ENCODE measurements at regions not wholly inside any gene's neighbourhood (a gene's known extent, or its start where the extent isn't known, plus 50 kb on each side); places are given as distances from the start of the nearest gene placed in this dataset.

DNA sequence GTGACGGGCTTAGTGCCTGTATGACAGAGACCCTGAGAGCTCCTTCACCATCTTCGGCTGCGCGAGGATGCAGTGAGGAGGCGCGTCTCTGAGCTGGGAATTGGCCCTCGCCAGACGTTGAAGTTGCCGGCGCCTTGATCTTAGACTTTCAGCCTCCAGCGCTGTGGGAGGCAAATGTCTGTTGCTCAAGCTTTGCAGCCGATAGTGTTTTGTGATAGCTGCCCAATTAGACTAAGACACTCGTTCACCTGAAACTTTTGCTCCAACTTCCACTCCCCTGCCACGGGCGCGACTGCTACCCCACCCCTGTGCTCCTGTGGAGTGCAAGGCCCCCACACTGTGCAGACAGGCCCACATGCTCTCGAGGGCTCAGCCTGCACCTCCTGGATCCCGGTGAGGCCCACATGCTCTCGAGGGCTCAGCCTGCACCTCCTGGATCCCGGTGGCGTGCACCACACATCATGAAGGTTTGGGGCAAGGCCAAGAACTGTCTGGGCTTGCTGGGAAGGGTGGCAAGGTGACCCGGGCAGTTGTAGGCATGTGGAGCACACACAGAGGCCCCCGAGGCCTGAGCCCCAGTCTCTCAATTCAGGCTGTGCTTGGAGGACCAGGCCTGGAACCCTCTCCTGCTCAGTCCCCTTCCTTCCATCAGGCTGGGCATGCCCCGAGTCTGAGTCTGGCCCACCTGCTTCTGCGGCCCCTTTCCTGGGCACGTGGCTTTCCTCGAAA, 324.6 kb downstream of the TMEM121 start:
- H3K27me3 Mint-ChIP-seq = no peaks in the 10 kb centered on the region
- ChIA-PET CTCF (no interaction called here), POLR2A (interaction anchor here (1.2 kb wide), 1 partner anchor 24 kb away, joined by 4 read pairs; no protein-coding TSS in a partner anchor)
- DNase-seq = no peak
- peaks cover 17% of the 10 kb centered on the region for H3K36me3 Mint-ChIP-seq (ENCODE audit: low read depth)
- H3K9me3 Mint-ChIP-seq = no peaks in the 10 kb centered on the region
- H3K4me1 Mint-ChIP-seq = peaks cover 12% of the 10 kb centered on the region
- no peak overlapping the region for H3K27ac Mint-ChIP-seq
- no peak overlapping the region for H3K4me3 Mint-ChIP-seq

DNA sequence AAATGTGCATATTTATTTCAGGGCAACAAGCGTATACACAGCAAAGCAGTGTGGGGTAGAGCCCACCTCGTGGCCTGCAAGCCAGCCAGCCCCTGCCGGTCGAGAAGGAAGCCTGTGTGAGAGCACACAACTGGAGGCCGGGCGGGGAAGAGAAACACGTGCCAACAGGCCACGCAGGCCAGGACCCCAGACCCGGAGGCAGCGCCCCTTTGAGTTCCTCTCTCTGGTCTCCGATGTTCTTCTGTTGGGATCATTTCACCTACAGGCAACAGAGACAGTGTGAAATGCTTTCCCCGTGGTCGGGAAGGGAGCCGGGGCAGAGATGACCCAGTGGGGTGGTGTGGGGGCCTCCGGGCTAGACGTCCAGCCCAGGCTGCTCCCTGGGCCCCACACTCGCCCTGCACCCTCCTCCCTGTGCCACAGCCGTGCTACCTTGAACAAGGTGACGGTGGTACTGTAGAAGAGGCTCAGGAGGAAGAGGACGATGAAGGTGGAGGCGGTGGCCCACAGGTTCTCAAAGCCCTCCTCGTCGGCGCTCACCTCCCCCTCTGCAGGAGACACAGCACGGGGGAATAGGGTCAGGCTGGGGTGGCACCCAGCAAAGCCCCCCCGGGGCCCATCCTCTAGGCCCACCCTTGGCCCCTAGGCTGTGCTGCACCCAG, 325.5 kb downstream of the TMEM121 start:
- ChIA-PET CTCF (no interaction called here), POLR2A (interaction anchor here (1.1 kb wide), 1 partner anchor 10 kb away, joined by 5 read pairs; no protein-coding TSS in a partner anchor)
- no peak overlapping the region for H3K27ac Mint-ChIP-seq
- H3K36me3 Mint-ChIP-seq (ENCODE audit: low read depth) = peaks cover 17% of the 10 kb centered on the region
- no peaks in the 10 kb centered on the region for H3K9me3 Mint-ChIP-seq
- no peaks in the 10 kb centered on the region for H3K27me3 Mint-ChIP-seq
- H3K4me1 Mint-ChIP-seq = peaks cover 18% of the 10 kb centered on the region
- H3K4me3 Mint-ChIP-seq = no peak overlapping the region
- DNase-seq = peak; percentile 14

DNA sequence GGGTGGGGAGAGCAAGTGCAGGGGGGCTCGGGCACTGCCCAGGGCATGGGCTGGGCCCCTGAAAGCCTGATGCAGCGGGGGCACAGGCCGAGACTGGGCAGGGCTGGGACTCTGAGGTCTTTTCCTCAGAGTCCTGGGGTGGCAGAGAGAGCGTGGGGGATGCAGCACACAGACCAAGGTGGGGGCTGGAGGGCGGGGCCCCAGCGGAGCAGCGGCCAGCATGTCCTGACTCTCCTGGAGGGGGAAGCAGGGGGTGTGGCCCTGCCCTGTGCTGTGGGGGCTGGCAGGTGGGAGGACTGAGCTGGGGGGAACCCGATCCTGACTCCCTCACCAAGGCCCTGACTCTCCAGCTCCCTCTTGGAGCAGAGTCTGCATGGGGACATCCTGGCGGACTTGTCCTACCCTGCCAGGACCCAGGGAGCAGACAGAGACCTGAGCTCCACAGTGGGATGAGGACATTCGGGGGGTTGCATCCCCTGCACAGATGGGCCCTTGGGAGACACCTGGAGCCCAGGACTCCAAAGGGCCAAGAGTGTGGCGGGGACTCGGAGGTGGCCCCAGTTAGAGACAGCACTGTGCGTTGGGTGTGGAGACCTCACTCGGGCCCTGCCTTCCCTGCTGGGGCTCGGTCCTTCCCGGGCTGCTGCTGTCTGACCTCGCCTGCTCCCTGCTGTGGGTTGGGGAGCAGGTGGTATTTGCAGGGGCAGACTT, 326.1 kb downstream of the TMEM121 start:
- CTCF ChIA-PET = interaction anchor here (0.5 kb wide), 1 partner anchor 363 kb away, joined by 3 read pairs; no protein-coding TSS in a partner anchor
- H3K27ac Mint-ChIP-seq = no peak overlapping the region
- H3K4me3 Mint-ChIP-seq = no peak overlapping the region
- H3K4me1 Mint-ChIP-seq = peaks cover 24% of the 10 kb centered on the region
- no peak for DNase-seq
- no peaks in the 10 kb centered on the region for H3K27me3 Mint-ChIP-seq
- no peaks in the 10 kb centered on the region for H3K9me3 Mint-ChIP-seq
- peaks cover 17% of the 10 kb centered on the region for H3K36me3 Mint-ChIP-seq (ENCODE audit: low read depth)
- POLR2A ChIA-PET = interaction anchor here (1.1 kb wide), 1 partner anchor 9 kb away, joined by 5 read pairs; no protein-coding TSS in a partner anchor

DNA sequence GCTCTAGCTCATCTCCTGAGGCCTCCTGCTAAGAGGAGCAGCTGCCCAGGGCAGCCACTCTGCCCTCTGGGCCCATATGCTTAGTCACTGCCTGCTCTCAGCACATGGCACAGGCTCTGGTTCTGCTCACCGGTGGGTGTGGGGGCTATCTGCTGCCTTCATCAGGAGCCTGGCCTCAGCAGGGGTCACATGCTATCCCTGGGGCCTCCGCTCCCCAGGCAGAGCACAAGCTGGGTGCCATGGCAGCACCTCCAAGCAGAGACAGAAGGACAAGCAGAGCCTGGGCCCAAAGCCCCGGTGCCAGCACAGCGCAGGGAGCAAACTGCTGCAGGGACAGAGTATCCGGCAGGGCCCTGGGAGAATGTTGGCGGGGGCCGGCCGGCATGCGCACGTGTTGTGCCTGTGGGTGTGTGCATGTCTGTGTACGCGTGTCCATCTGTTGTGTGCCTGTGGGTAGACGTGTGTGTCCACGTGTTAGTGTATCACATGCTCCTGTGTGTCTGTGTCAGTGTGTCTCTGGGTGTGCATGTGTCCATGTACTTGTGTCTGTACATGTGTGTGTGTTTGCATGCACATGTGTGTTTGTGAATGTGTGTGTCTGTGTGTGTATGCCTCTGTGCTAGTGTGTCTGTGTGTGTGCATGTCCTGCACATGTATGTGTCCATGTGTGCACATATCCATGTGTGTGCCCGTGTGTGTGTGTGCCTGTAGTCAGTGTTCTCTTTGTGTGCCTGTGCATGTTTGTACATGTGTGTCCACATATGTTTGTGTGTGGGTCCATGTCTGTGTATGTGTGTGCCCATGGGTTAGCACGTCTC, 326.9 kb downstream of the TMEM121 start:
- Mint-ChIP-seq H3K27ac (peak overlapping the region; percentile 18), H3K4me1 (peaks cover 31% of the 10 kb centered on the region), H3K27me3 (no peaks in the 10 kb centered on the region), H3K9me3 (no peaks in the 10 kb centered on the region), H3K4me3 (no peak overlapping the region), H3K36me3 (ENCODE audit: low read depth) (peaks cover 17% of the 10 kb centered on the region)
- no peak for DNase-seq
- CTCF ChIA-PET = interaction anchor here (0.5 kb wide), 1 partner anchor 364 kb away, joined by 3 read pairs; no protein-coding TSS in a partner anchor
- POLR2A ChIA-PET = interaction anchor here (1.1 kb wide), 1 partner anchor 9 kb away, joined by 5 read pairs; no protein-coding TSS in a partner anchor

DNA sequence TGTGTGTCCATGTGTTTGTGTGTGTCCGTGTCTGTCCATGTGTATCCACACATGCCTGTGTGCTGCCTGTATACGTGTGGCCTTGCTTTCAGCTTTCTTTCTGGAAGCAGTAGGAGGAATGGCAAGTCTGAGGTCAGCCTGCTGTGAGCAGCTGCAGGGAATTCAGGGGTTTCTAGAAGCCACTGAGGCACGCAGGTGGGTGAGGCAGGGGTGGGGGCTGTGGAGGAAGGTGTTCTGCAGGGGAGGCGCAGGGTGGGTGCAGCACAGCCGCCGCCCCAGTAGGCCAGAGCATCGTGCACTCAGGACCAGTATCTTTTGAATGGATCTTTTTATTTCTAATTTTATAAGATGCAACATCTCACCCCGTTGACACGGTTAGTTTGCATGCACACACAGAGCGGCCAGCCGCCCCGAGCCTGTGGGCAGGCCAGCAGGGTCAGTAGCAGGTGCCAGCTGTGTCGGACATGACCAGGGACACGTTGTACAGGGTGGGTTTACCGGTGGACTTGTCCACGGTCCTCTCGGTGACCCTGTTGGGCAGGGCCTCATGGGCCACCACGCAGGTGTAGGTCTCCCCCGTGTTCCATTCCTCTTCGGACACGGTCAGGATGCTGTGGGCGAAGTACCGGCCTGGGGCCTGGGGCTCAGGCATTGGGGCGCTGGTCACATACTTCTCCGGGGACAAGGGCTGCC, 327.7 kb downstream of the TMEM121 start:
- H3K4me1 Mint-ChIP-seq = peaks cover 39% of the 10 kb centered on the region
- H3K27me3 Mint-ChIP-seq = no peaks in the 10 kb centered on the region
- no peak overlapping the region for H3K4me3 Mint-ChIP-seq
- ChIA-PET POLR2A (no interaction called here), CTCF (no interaction called here)
- H3K27ac Mint-ChIP-seq = peak overlapping the region; percentile 32
- peaks cover 21% of the 10 kb centered on the region for H3K36me3 Mint-ChIP-seq (ENCODE audit: low read depth)
- H3K9me3 Mint-ChIP-seq = no peaks in the 10 kb centered on the region
- no peak for DNase-seq

DNA sequence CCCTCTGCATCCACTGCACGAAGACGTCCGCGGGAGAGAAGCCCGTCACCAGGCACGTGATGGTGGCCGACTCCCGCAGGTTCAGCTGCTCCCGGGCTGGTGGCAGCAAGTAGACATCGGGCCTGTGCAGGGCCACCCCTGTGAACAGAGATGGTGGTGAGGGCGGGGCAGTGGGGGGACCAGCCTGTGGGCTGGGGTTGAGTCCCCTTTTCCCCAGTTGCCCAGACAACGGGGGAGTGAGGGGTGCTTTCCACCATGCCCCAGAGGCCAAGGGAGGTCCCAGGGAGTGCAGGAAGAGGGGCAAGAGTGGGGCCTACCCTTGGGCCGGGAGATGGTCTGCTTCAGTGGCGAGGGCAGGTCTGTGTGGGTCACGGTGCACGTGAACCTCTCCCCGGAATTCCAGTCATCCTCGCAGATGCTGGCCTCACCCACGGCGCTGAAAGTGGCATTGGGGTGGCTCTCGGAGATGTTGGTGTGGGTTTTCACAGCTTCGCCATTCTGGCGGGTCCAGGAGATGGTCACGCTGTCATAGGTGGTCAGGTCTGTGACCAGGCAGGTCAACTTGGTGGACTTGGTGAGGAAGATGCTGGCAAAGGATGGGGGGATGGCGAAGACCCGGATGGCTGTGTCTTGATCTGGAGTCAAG, 328.3 kb downstream of the TMEM121 start:
- CTCF ChIA-PET = no interaction called here
- Mint-ChIP-seq H3K27ac (peak overlapping the region; percentile 74), H3K4me1 (peaks cover 45% of the 10 kb centered on the region), H3K27me3 (no peaks in the 10 kb centered on the region), H3K36me3 (ENCODE audit: low read depth) (peaks cover 21% of the 10 kb centered on the region), H3K4me3 (no peak overlapping the region), H3K9me3 (no peaks in the 10 kb centered on the region)
- DNase-seq = no peak
- POLR2A ChIA-PET = no interaction called here

DNA sequence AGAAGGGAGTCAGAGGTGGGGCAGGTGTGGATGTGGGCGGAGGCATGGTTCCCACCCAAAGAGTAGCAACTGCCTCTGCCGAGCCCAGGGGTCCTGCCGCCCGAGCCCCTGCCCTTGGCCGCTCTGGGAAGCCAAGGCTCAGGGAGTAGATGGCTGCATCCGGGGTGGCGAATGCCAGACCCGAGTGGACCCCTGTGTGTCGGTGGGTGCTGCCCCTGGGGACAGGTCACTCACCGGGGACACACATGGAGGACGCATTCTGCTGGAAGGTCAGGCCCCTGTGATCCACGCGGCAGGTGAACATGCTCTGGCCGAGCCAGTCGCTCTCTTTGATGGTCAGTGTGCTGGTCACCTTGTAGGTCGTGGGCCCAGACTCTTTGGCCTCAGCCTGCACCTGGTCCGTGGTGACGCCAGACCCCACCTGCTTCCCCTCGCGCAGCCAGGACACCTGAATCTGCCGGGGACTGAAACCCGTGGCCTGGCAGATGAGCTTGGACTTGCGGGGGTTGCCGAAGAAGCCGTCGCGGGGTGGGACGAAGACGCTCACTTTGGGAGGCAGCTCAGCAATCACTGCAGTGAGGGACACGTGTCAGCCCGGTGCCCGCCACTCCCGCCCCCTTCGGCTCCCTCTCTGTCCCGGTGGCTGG, 329.0 kb downstream of the TMEM121 start:
- peak overlapping the region; percentile 44 for H3K4me3 Mint-ChIP-seq
- H3K9me3 Mint-ChIP-seq = no peaks in the 10 kb centered on the region
- peaks cover 21% of the 10 kb centered on the region for H3K36me3 Mint-ChIP-seq (ENCODE audit: low read depth)
- ChIA-PET CTCF (no interaction called here), POLR2A (no interaction called here)
- H3K27ac Mint-ChIP-seq = peak overlapping the region; percentile 74
- no peak for DNase-seq
- H3K27me3 Mint-ChIP-seq = no peaks in the 10 kb centered on the region
- H3K4me1 Mint-ChIP-seq = peaks cover 51% of the 10 kb centered on the region

DNA sequence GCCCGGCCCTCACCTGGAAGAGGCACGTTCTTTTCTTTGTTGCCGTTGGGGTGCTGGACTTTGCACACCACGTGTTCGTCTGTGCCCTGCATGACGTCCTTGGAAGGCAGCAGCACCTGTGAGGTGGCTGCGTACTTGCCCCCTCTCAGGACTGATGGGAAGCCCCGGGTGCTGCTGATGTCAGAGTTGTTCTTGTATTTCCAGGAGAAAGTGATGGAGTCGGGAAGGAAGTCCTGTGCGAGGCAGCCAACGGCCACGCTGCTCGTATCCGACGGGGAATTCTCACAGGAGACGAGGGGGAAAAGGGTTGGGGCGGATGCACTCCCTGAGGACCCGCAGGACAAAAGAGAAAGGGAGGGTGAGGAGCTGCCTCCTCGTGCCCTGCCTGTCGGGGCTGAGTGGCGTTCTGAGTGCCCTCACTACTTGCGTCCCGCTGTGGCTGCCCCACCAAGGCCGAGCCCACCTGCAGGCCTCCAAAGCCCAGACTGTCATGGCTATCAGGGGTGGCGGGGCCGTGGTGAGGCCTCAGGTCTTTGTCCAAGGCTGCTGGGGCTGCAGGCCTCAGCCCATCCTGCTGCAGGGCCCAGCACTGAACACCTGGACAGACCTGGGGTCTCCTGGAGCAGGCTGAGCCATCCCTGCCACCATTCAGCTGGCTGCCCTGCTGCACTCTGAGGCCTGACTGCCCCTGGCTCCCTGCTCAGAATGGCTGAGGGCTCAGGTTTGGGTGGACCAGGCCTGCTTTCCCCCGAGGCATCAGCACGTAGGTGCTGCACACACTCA, 329.7 kb downstream of the TMEM121 start:
- ChIA-PET CTCF (interaction anchor here (1.3 to 1.7 kb wide), 2 partner anchors 26 to 156 kb away, joined by 3 to 4 read pairs; no protein-coding TSS in a partner anchor), POLR2A (interaction anchor here (1.1 kb wide), 1 partner anchor 8 kb away, joined by 4 read pairs; no protein-coding TSS in a partner anchor)
- H3K4me3 Mint-ChIP-seq = peak overlapping the region; percentile 74
- peak; percentile 16 for DNase-seq
- H3K36me3 Mint-ChIP-seq (ENCODE audit: low read depth) = peaks cover 21% of the 10 kb centered on the region
- H3K27ac Mint-ChIP-seq = peak overlapping the region; percentile 98
- no peaks in the 10 kb centered on the region for H3K27me3 Mint-ChIP-seq
- H3K9me3 Mint-ChIP-seq = no peaks in the 10 kb centered on the region
- peaks cover 58% of the 10 kb centered on the region for H3K4me1 Mint-ChIP-seq

DNA sequence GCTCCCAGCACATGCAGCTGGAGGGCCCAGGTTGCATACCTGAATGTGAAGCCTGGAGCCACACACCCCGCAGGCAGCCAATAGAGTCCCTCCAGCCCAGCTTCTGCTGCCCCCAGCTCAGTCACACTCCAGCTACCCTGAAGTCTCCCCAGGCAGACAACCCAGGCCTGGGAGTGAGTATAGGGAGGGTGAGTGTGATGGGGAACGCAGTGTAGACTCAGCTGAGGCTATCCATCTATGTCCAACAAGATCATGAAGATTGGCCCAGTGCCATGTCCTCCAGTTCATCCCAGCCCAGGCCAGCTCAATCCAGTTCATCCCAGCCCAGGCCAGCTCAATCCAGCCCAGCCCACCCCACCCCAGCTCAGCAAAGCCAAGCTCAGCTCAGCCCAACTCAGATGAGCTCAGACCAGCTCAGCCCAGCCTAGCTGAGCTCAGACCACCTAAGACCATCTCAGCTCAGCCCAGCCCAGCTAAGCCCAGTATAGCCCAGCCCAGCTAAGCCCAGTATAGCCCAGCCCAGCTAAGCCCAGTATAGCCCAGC, 330.4 kb downstream of the TMEM121 start:
- ChIA-PET POLR2A (interaction anchor here (0.7 to 1.1 kb wide), 2 partner anchors 8 to 87 kb away, joined by 3 to 4 read pairs; no protein-coding TSS in a partner anchor), CTCF (interaction anchor here (0.9 to 1.7 kb wide), 5 partner anchors 27 to 206 kb away, joined by 3 to 4 read pairs (median 3); no protein-coding TSS in a partner anchor)
- H3K27ac Mint-ChIP-seq = peak overlapping the region; percentile 98
- peaks cover 65% of the 10 kb centered on the region for H3K4me1 Mint-ChIP-seq
- peak overlapping the region; percentile 74 for H3K4me3 Mint-ChIP-seq
- H3K9me3 Mint-ChIP-seq = no peaks in the 10 kb centered on the region
- no peak for DNase-seq
- no peaks in the 10 kb centered on the region for H3K27me3 Mint-ChIP-seq
- H3K36me3 Mint-ChIP-seq (ENCODE audit: low read depth) = peaks cover 21% of the 10 kb centered on the region

DNA sequence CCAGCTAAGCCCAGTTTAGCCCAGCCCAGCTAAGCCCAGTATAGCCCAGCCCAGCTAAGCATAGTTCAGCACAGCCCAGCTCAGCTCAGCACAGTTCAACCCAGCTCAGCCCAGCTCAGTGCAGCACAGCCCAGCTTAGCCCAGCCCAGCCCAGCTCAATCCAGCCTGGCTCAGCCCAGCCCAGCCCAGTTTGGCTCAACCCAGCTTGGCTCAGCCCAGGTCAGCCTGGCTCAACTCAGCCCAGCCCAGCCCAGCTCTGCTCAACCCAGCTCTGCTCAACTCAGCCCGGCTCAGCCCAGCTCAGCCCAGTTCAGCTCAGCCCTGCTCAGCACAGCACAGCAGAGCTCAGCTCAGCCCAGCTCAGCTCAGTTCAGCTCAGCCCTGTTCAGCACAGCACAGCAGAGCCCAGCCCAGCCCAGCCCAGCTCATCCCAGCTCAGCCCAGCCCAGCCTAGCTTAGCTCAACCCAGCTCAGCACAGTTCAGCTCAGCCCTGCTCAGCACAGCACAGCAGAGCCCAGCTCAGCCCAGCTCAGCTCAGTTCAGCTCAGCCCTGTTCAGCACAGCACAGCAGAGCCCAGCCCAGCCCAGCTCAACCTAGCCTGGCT, 330.9 kb downstream of the TMEM121 start:
- peak; percentile 67 for DNase-seq
- ChIA-PET CTCF (interaction anchor here (0.9 to 2.3 kb wide), 7 partner anchors 27 to 205 kb away, joined by 3 to 13 read pairs (median 4); no protein-coding TSS in a partner anchor), POLR2A (interaction anchor here (0.7 to 1.1 kb wide), 2 partner anchors 9 to 86 kb away, joined by 3 to 4 read pairs; no protein-coding TSS in a partner anchor)
- Mint-ChIP-seq H3K36me3 (ENCODE audit: low read depth) (peaks cover 21% of the 10 kb centered on the region), H3K27ac (peak overlapping the region; percentile 98), H3K4me1 (peaks cover 71% of the 10 kb centered on the region), H3K27me3 (no peaks in the 10 kb centered on the region), H3K4me3 (peak overlapping the region; percentile 74), H3K9me3 (no peaks in the 10 kb centered on the region)
